ENCODE measurements at regions not wholly inside any gene's neighbourhood (a gene's known extent, or its start where the extent isn't known, plus 50 kb on each side); places are given as distances from the start of the nearest gene placed in this dataset.

GRCh38 chrX:104306180-104306579, 51.4 kb upstream of the ESX1 start:
- ATAC-seq: no peak
- intact Hi-C loops (cut with micrococcal nuclease): no loop called here

More at GRCh38 chrX:104306180-104306579, 51.4 kb upstream of the ESX1 start:
- Mint-ChIP-seq H3K27ac (no peak overlapping the region), H3K36me3 (no peaks in the 10 kb centered on the region), H3K27me3 (ENCODE audit: low read depth in 2 of 2) (no peaks in the 10 kb centered on the region), H3K4me3 (no peak overlapping the region), H3K9me3 (no peaks in the 10 kb centered on the region), H3K4me1 (no peaks in the 10 kb centered on the region)
- Histone ChIP-seq H3K4me3 (ENCODE audit: low read length) (no peak overlapping the region), H3K9me3 (ENCODE audit: control insufficient read depth, insufficient read depth, low read length) (no peaks in the 10 kb centered on the region), H3K4me1 (ENCODE audit: control insufficient read depth, insufficient read depth, low read length) (no peaks in the 10 kb centered on the region), H3K27me3 (ENCODE audit: control insufficient read depth, insufficient read depth, low read length) (no peaks in the 10 kb centered on the region), H3K27ac (ENCODE audit: low read length) (no peak overlapping the region), H3K36me3 (ENCODE audit: control insufficient read depth, insufficient read depth, low read length) (no peaks in the 10 kb centered on the region)
- 92% methylated on average over 7 of the region's 9 CpGs for WGBS (ENCODE audit: insufficient coverage)
- no peak for DNase-seq
- TF ChIP-seq, protein P1, sequence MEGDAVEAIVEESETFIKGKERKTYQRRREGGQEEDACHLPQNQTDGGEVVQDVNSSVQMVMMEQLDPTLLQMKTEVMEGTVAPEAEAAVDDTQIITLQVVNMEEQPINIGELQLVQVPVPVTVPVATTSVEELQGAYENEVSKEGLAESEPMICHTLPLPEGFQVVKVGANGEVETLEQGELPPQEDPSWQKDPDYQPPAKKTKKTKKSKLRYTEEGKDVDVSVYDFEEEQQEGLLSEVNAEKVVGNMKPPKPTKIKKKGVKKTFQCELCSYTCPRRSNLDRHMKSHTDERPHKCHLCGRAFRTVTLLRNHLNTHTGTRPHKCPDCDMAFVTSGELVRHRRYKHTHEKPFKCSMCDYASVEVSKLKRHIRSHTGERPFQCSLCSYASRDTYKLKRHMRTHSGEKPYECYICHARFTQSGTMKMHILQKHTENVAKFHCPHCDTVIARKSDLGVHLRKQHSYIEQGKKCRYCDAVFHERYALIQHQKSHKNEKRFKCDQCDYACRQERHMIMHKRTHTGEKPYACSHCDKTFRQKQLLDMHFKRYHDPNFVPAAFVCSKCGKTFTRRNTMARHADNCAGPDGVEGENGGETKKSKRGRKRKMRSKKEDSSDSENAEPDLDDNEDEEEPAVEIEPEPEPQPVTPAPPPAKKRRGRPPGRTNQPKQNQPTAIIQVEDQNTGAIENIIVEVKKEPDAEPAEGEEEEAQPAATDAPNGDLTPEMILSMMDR (IDR thresholded peaks at IDR 0.05): no peak

All from natural killer cell (primary cell).